HG02642 (cell line): ENCODE measurements at regions not wholly inside any gene's neighbourhood (a gene's known extent, or its start where the extent isn't known, plus 50 kb on each side); places are given as distances from the start of the nearest gene placed in this dataset.

Experiments used
- ATAC-seq: cut with Tn5 transposase; IDR thresholded peaks from one replicate; pipeline ENCODE4 v1.9.1; 2021; ENCODE audit warnings: mild to moderate bottlenecking; ENCODE audit not compliant: unreplicated experiment, poor library complexity

- no peak for ATAC-seq
Measured at GRCh38 chr15:97383516-97383915, 577.0 kb upstream of the ARRDC4 start.

GRCh38 chr15:97386940-97387339 lies 573.6 kb upstream of the ARRDC4 start:
- ATAC-seq = no peak

GRCh38 chr15:97401195-97401594 lies 559.3 kb upstream of the ARRDC4 start:
- no peak for ATAC-seq

- ATAC-seq = no peak
Measured at GRCh38 chr15:97401970-97402369, 558.5 kb upstream of the ARRDC4 start.

- ATAC-seq = no peak
Measured at GRCh38 chr15:97406841-97407240, 553.7 kb upstream of the ARRDC4 start.

GRCh38 chr15:97410897-97411575 lies 549.5 kb upstream of the ARRDC4 start:
- ATAC-seq = no peak

- ATAC-seq = no peak
Measured at GRCh38 chr15:97420130-97420529, 540.4 kb upstream of the ARRDC4 start.

- ATAC-seq = no peak
Measured at GRCh38 chr15:97425596-97425995, 534.9 kb upstream of the ARRDC4 start.

GRCh38 chr15:97443101-97443500 lies 517.4 kb upstream of the ARRDC4 start:
- no peak for ATAC-seq

- no peak for ATAC-seq
Measured at GRCh38 chr15:97446138-97446537, 514.4 kb upstream of the ARRDC4 start.

GRCh38 chr15:97456521-97457202 lies 503.8 kb upstream of the ARRDC4 start:
- ATAC-seq = no peak

- ATAC-seq = no peak
Measured at GRCh38 chr15:97457203-97457847, 503.2 kb upstream of the ARRDC4 start.

GRCh38 chr15:97459771-97460170 lies 500.7 kb upstream of the ARRDC4 start:
- no peak for ATAC-seq

GRCh38 chr15:97461226-97461625 lies 499.3 kb upstream of the ARRDC4 start:
- ATAC-seq = no peak

- ATAC-seq = no peak
Measured at GRCh38 chr15:97463696-97464095, 496.8 kb upstream of the ARRDC4 start.

- no peak for ATAC-seq
Measured at GRCh38 chr15:97470417-97470816, 490.1 kb upstream of the ARRDC4 start.

GRCh38 chr15:97473627-97474026 lies 486.9 kb upstream of the ARRDC4 start:
- no peak for ATAC-seq

- no peak for ATAC-seq
Measured at GRCh38 chr15:97479957-97480356, 480.5 kb upstream of the ARRDC4 start.

- no peak for ATAC-seq
Measured at GRCh38 chr15:97482521-97482920, 478.0 kb upstream of the ARRDC4 start.

GRCh38 chr15:97483232-97483631 lies 477.3 kb upstream of the ARRDC4 start:
- ATAC-seq = no peak

- no peak for ATAC-seq
Measured at GRCh38 chr15:97490429-97490828, 470.1 kb upstream of the ARRDC4 start.

GRCh38 chr15:97501291-97501690 lies 459.2 kb upstream of the ARRDC4 start:
- ATAC-seq = no peak
